K562 (cell line): ENCODE measurements at regions not wholly inside any gene's neighbourhood (a gene's known extent, or its start where the extent isn't known, plus 50 kb on each side); places are given as distances from the start of the nearest gene placed in this dataset.

Experiments
- ATAC-seq: fragments of 200-7000 bp; cut with Tn5 transposase; 3 replicates; pipeline ENCODE4 v1.9.1; 2020; ENCODE audit warnings: moderate library complexity
- BruUV-seq: library from RNA; stranded (reverse); fragments of 400-500 nt; replicated peaks from 2 replicates; lab custom pipeline; 2021; lab: Mats Ljungman, UMichigan
- CTCF ChIA-PET: fragments of 300-600 bp; formaldehyde crosslinking; extraction: SDS; loops from one replicate; lab custom pipeline; 2021; ENCODE audit warnings: low intra/inter-chr PET ratio; lab: Yijun Ruan, JAX
- POLR2A ChIA-PET: fragments of 300-600, 350-650 bp; sonication (Branson Sonifier 250); formaldehyde crosslinking; extraction: SDS; loops from one replicate; lab custom pipeline; 2021; ENCODE audit warnings: antibody characterized with exemption, inconsistent platforms; lab: Yijun Ruan, JAX
- DNase-seq, 4 experiments: peaks; one replicate each; pipeline versions ENCODE4 v3.0.0 to v3.0.0-alpha.2; 2011 to 2018; ENCODE audit warnings: low spot score in 3 of 4, mixed read lengths in 3 of 4; ENCODE audit errors: extremely low read depth in 1 of 4
- FAIRE-seq: peaks from 2 replicates; lab custom pipeline; 2011; peaks lifted over from hg19 to GRCh38; lab: Jason Lieb, UNC
- H2AFZ ChIP-seq: 2 replicates; pipeline ENCODE4 v1.6.0; 2011; ENCODE audit warnings: low read depth, low read length, control low read depth, inconsistent platforms
- H3K27ac ChIP-seq: fragments of 200-600 bp; 3 replicates; pipeline ENCODE4 v1.8.0; 2011; ENCODE audit warnings: low read depth, mild to moderate bottlenecking, control low read depth, inconsistent platforms, low read length, moderate library complexity, mixed read lengths; ENCODE audit errors: extremely low read depth
- H3K27me3 ChIP-seq, 2 experiments: fragments of 300-600 bp in 1 of 2; 2 replicates in 1 of 2; 3 replicates in 1 of 2; pipeline versions ENCODE4 v1.6.0 to v1.8.0; 2011; ENCODE audit warnings: inconsistent platforms in 2 of 2, low read length in 2 of 2, mild to moderate bottlenecking in 1 of 2, mixed read lengths in 1 of 2, moderate library complexity in 1 of 2; ENCODE audit not compliant: control insufficient read depth in 2 of 2, insufficient read depth in 2 of 2
- H3K36me3 ChIP-seq: fragments of 300-600 bp; 3 replicates; pipeline ENCODE4 v1.8.0; 2011; ENCODE audit warnings: mild to moderate bottlenecking, low read length, inconsistent platforms; ENCODE audit not compliant: control insufficient read depth, insufficient read depth
- H3K4me1 ChIP-seq, 2 experiments: fragments of 200-600 bp in 1 of 2; replicated peaks in 1 of 2; 2 replicates in 1 of 2; 3 replicates in 1 of 2; pipeline versions ENCODE4 v1.5.1 to v1.8.0; 2011; ENCODE audit warnings: inconsistent platforms in 2 of 2, low read length in 2 of 2, mild to moderate bottlenecking in 1 of 2, mixed read lengths in 1 of 2, moderate library complexity in 1 of 2; ENCODE audit not compliant: control insufficient read depth in 2 of 2, insufficient read depth in 2 of 2
- H3K4me2 ChIP-seq: 2 replicates; pipeline ENCODE4 v1.6.1; 2011; ENCODE audit warnings: low read length, control low read depth, inconsistent platforms, mixed read lengths; ENCODE audit not compliant: insufficient read depth
- H3K4me3 ChIP-seq: fragments of 200-600 bp; sonication (generic), shearing (Covaris generic); 2 replicates; pipeline ENCODE4 v1.5.1; 2016; ENCODE audit warnings: control low read depth, inconsistent platforms
- H3K79me2 ChIP-seq: fragments of 200-600 bp; 3 replicates; pipeline ENCODE4 v1.8.0; 2011; ENCODE audit warnings: low read length, inconsistent platforms; ENCODE audit not compliant: control insufficient read depth, insufficient read depth
- H3K9ac ChIP-seq, 2 experiments: 2 replicates each; pipeline versions ENCODE4 v1.6.0 to v1.6.1; 2011; ENCODE audit warnings: low read depth in 2 of 2, low read length in 2 of 2, control low read depth in 1 of 2, inconsistent platforms in 1 of 2, mild to moderate bottlenecking in 1 of 2, mixed read lengths in 1 of 2; ENCODE audit not compliant: insufficient read depth in 1 of 2
- H3K9me1 ChIP-seq: one replicate; pipeline ENCODE4 v1.6.0; 2011; ENCODE audit warnings: inconsistent platforms, mild to moderate bottlenecking, low read length, moderate library complexity; ENCODE audit not compliant: control insufficient read depth, insufficient read depth
- H3K9me3 ChIP-seq: replicated peaks from 2 replicates; pipeline ENCODE4 v1.5.1; 2011; ENCODE audit warnings: low read depth, low read length, inconsistent platforms; ENCODE audit not compliant: control insufficient read depth, insufficient read depth
- H4K20me1 ChIP-seq: replicated peaks from 2 replicates; pipeline ENCODE4 v1.6.1; 2011; ENCODE audit warnings: low read length, inconsistent platforms, mixed read lengths; ENCODE audit not compliant: control insufficient read depth, insufficient read depth
- LCOR ChIP-seq: sonication (generic); formaldehyde crosslinking; IDR thresholded peaks from 2 replicates; pipeline ENCODE4 v1.8.0; 2022; ENCODE audit warnings: mild to moderate bottlenecking, missing genetic modification reagents
- RBM34 ChIP-seq: fragments of 200-400 bp; formaldehyde crosslinking; IDR thresholded peaks from 2 replicates; pipeline ENCODE4 v1.6.1; 2018; ENCODE audit warnings: low read length, borderline replicate concordance; ENCODE audit not compliant: insufficient read depth
- SIN3A ChIP-seq, 2 experiments: fragments of 150-350 bp in 1 of 2; IDR thresholded peaks; 2 replicates each; pipeline ENCODE4 v1.6.1; 2011 to 2016; ENCODE audit warnings: borderline replicate concordance in 2 of 2, low read depth in 2 of 2, low read length in 2 of 2, mild to moderate bottlenecking in 2 of 2, moderate library complexity in 2 of 2; ENCODE audit not compliant: control insufficient read depth in 1 of 2
- ZC3H11A ChIP-seq: IDR thresholded peaks from 2 replicates; pipeline ENCODE4 v1.6.1; 2012; ENCODE audit warnings: low read depth, low read length, improper control_type of control experiment
- ZNF668 ChIP-seq: fragments of 250-450 bp; sonication (Bioruptor Pico); IDR thresholded peaks from 2 replicates; pipeline ENCODE4 v1.8.0; 2022; ENCODE audit warnings: mild to moderate bottlenecking, inconsistent platforms
- WGBS: fragments of 100-300 bp; shearing (Covaris generic); methylation state at CpG from one replicate; pipeline ENCODE4 v1.1.6; 2016; ENCODE audit warnings: low coverage, mixed read lengths; ENCODE audit not compliant: insufficient coverage; ENCODE audit errors: missing lambda C conversion rate; 5-methylcytosine and 5-hydroxymethylcytosine counted together
- in situ Hi-C: fragments of 300-500 bp; cut with MboI; formaldehyde crosslinking; loops from 4 replicates; pipeline ENCODE4 v1.15.0; 2018; ENCODE audit warnings: inconsistent platforms, mixed read lengths
- intact Hi-C: fragments of 100-400 bp; cut with micrococcal nuclease; formaldehyde crosslinking; loops from 2 replicates; pipeline ENCODE4 v1.14.2; 2022

GRCh38 chr1:87930796-87931195, 602.1 kb downstream of the LMO4 start (continued):
- no peak for TF ChIP-seq ZC3H11A
- no peak for TF ChIP-seq LCOR (CRISPR knock-in tag)
- TF ChIP-seq, all 486 proteins: peak for 0

- H3K9me1 ChIP-seq, result no peaks in the 10 kb centered on the region
- H3K9me3 ChIP-seq, result no peaks in the 10 kb centered on the region
- no peak for ATAC-seq
- no peak overlapping the region for H3K27ac ChIP-seq
- no peaks in the 10 kb centered on the region for H3K79me2 ChIP-seq
- TF ChIP-seq SIN3A (IDR thresholded peaks at IDR 0.05; ENCODE audit: borderline replicate concordance in 2 of 2, control insufficient read depth in 1 of 2, low read depth in 2 of 2, low read length in 2 of 2), result no peak
- TF ChIP-seq ZNF668 (CRISPR knock-in tag), result no peak
- TF ChIP-seq RBM34, result no peak
- no peaks in the 10 kb centered on the region for H3K27me3 ChIP-seq
- no peak overlapping the region for H2AFZ ChIP-seq
- BruUV-seq, result no TSS peak
- H3K36me3 ChIP-seq, result no peaks in the 10 kb centered on the region
- in situ Hi-C loops (loop anchor here (25.0 kb wide), 1 partner anchor 646 kb away; no protein-coding TSS in a partner anchor), intact Hi-C loops (no loop called here)
- no peak overlapping the region for H3K9ac ChIP-seq
- no peak overlapping the region for H3K4me3 ChIP-seq
- no peak overlapping the region for H3K4me2 ChIP-seq
- DNase-seq, result no peak
- ChIA-PET CTCF (no interaction called here), POLR2A (no interaction called here)
- WGBS, result 3% methylated on average over 6 of the region's 6 CpGs
- no peak for FAIRE-seq
- no peaks in the 10 kb centered on the region for H4K20me1 ChIP-seq
- no peaks in the 10 kb centered on the region for H3K4me1 ChIP-seq
These were observed 604.5 kb downstream of the LMO4 start for GRCh38 chr1:87933171-87933570.
